MCF 10A (cell line): ENCODE measurements at regions not wholly inside any gene's neighbourhood (a gene's known extent, or its start where the extent isn't known, plus 50 kb on each side); places are given as distances from the start of the nearest gene placed in this dataset.
A peak's percentile ranks its signal among the peaks of the same experiment; 100 is the strongest.

ENCODE experiments used
- BruUV-seq: library from RNA; stranded (reverse); fragments of 400-500 nt; replicated peaks from 2 replicates; lab custom pipeline; 2021; lab: Mats Ljungman, UMichigan
- CTCF ChIA-PET: fragments of 300-600 bp; sonication (Branson Sonifier 250); formaldehyde crosslinking; extraction: SDS; loops from one replicate; lab custom pipeline; 2021; ENCODE audit warnings: antibody characterized with exemption, inconsistent platforms; lab: Yijun Ruan, JAX
- POLR2A ChIA-PET: fragments of 300-600, 350-650 bp; sonication (Branson Sonifier 250); formaldehyde crosslinking; extraction: SDS; loops from one replicate; lab custom pipeline; 2020; ENCODE audit warnings: antibody characterized with exemption, inconsistent platforms; lab: Yijun Ruan, JAX
- DNase-seq: peaks from one replicate; pipeline ENCODE4 v3.0.0-alpha.2; 2018; ENCODE audit not compliant: unreplicated experiment
- H3K27ac Mint-ChIP-seq: one replicate; pipeline ENCODE4 v1.8.0; 2022; ENCODE audit warnings: mild to moderate bottlenecking, low read depth, mixed read lengths; ENCODE audit not compliant: unreplicated experiment
- H3K27me3 Mint-ChIP-seq: one replicate; pipeline ENCODE4 v1.8.0; 2022; ENCODE audit warnings: mixed read lengths; ENCODE audit not compliant: insufficient read depth, unreplicated experiment
- H3K36me3 Mint-ChIP-seq: one replicate; pipeline ENCODE4 v1.8.0; 2022; ENCODE audit warnings: mild to moderate bottlenecking, moderate library complexity, mixed read lengths; ENCODE audit not compliant: insufficient read depth, unreplicated experiment
- H3K4me1 Mint-ChIP-seq: one replicate; pipeline ENCODE4 v1.8.0; 2022; ENCODE audit warnings: mixed read lengths; ENCODE audit not compliant: insufficient read depth, unreplicated experiment
- H3K4me3 Mint-ChIP-seq: one replicate; pipeline ENCODE4 v1.8.0; 2022; ENCODE audit warnings: mild to moderate bottlenecking, moderate library complexity, mixed read lengths; ENCODE audit not compliant: unreplicated experiment
- H3K9me3 Mint-ChIP-seq: one replicate; pipeline ENCODE4 v1.8.0; 2022; ENCODE audit warnings: mixed read lengths; ENCODE audit not compliant: unreplicated experiment
- CTCF ChIP-seq: fragments of 200-600 bp; IDR thresholded peaks from one replicate; pipeline ENCODE4 v1.8.0; 2022; ENCODE audit warnings: antibody characterized with exemption, mild to moderate bottlenecking; ENCODE audit not compliant: unreplicated experiment
- intact Hi-C: fragments of 100-400 bp; cut with micrococcal nuclease; formaldehyde crosslinking; loops from 2 replicates; pipeline ENCODE4 v1.14.1; 2022

GRCh38 chr4:53937918-53938317, 126.5 kb downstream of the CHIC2 start:
- no peak overlapping the region for H3K27ac Mint-ChIP-seq
- no peak overlapping the region for H3K4me3 Mint-ChIP-seq
- CTCF ChIA-PET: interaction anchor here (0.6 to 1.1 kb wide), 3 partner anchors 30 to 1189 kb away, joined by 3 to 5 read pairs (median 3); no protein-coding TSS in a partner anchor

GRCh38 chr4:53937327-53937726, 127.1 kb downstream of the CHIC2 start:
- Mint-ChIP-seq H3K9me3 (no peaks in the 10 kb centered on the region), H3K27me3 (no peaks in the 10 kb centered on the region), H3K4me1 (peaks cover 20% of the 10 kb centered on the region), H3K27ac (no peak overlapping the region), H3K4me3 (no peak overlapping the region), H3K36me3 (peaks cover 9% of the 10 kb centered on the region)
- BruUV-seq: no TSS peak
- intact Hi-C loops: no loop called here
- TF ChIP-seq CTCF: no peak
- peak; percentile 34 for DNase-seq
- ChIA-PET CTCF (interaction anchor here (0.6 to 1.2 kb wide), 4 partner anchors 22 to 275 kb away, joined by 3 to 6 read pairs (median 4); no protein-coding TSS in a partner anchor), POLR2A (interaction anchor here (0.6 to 1.8 kb wide), 2 partner anchors 19 to 84 kb away, joined by 3 to 6 read pairs; no protein-coding TSS in a partner anchor)

More at GRCh38 chr4:53937918-53938317, 126.5 kb downstream of the CHIC2 start:
- POLR2A ChIA-PET: interaction anchor here (0.6 kb wide), 1 partner anchor 84 kb away, joined by 3 read pairs; no protein-coding TSS in a partner anchor
- no peaks in the 10 kb centered on the region for H3K9me3 Mint-ChIP-seq
- no peak for TF ChIP-seq CTCF
- no peaks in the 10 kb centered on the region for H3K27me3 Mint-ChIP-seq
- peaks cover 14% of the 10 kb centered on the region for H3K4me1 Mint-ChIP-seq
- intact Hi-C loops: no loop called here
- no TSS peak for BruUV-seq
- no peak for DNase-seq
- peaks cover 8% of the 10 kb centered on the region for H3K36me3 Mint-ChIP-seq

- Mint-ChIP-seq H3K4me1 (peaks cover 23% of the 10 kb centered on the region), H3K4me3 (peak overlapping the region; percentile 25), H3K36me3 (peaks cover 9% of the 10 kb centered on the region), H3K27ac (no peak overlapping the region), H3K9me3 (no peaks in the 10 kb centered on the region), H3K27me3 (no peaks in the 10 kb centered on the region)
- peak; percentile 76 for DNase-seq
- ChIA-PET CTCF (interaction anchor here (0.6 to 2.7 kb wide), 10 partner anchors 9 to 301 kb away, joined by 3 to 15 read pairs (median 4); no protein-coding TSS in a partner anchor), POLR2A (interaction anchor here (0.6 to 2.2 kb wide), 14 partner anchors 9 to 726 kb away, joined by 3 to 15 read pairs (median 4); partner anchors contain the start of gene CHIC2)
- no TSS peak for BruUV-seq
- TF ChIP-seq CTCF: no peak
- intact Hi-C loops: no loop called here
Observed at GRCh38 chr4:53935780-53936179, 128.6 kb downstream of the CHIC2 start.

- peak; percentile 79 for DNase-seq
- intact Hi-C loops: loop anchor here (5.0 kb wide), 2 partner anchors 129 to 219 kb away; partner anchors contain the start of gene CHIC2
- TF ChIP-seq CTCF: no peak
- H3K9me3 Mint-ChIP-seq: no peaks in the 10 kb centered on the region
- H3K27me3 Mint-ChIP-seq: no peaks in the 10 kb centered on the region
- no peak overlapping the region for H3K27ac Mint-ChIP-seq
- peak overlapping the region; percentile 29 for H3K4me3 Mint-ChIP-seq
- peaks cover 23% of the 10 kb centered on the region for H3K4me1 Mint-ChIP-seq
- POLR2A ChIA-PET: interaction anchor here (0.7 to 1.1 kb wide), 3 partner anchors 133 to 345 kb away, joined by 3 to 4 read pairs (median 3); no protein-coding TSS in a partner anchor
- H3K36me3 Mint-ChIP-seq: peaks cover 9% of the 10 kb centered on the region
- BruUV-seq: no TSS peak
- CTCF ChIA-PET: interaction anchor here (0.6 to 7.9 kb wide), 11 partner anchors 10 to 1094 kb away, joined by 3 to 215 read pairs (median 4); no protein-coding TSS in a partner anchor
Observed at GRCh38 chr4:53932796-53933610, 131.4 kb downstream of the CHIC2 start.
